SJSA1 (cell line): ENCODE measurements at regions not wholly inside any gene's neighbourhood (a gene's known extent, or its start where the extent isn't known, plus 50 kb on each side); places are given as distances from the start of the nearest gene placed in this dataset.
A peak's percentile ranks its signal among the peaks of the same experiment; 100 is the strongest.

Source experiments
- DNase-seq, 2 experiments: peaks; one replicate each; pipeline ENCODE4 v3.0.0-alpha.2; 2015 to 2020; ENCODE audit warnings: low spot score in 2 of 2, low read depth in 1 of 2
- H3K27ac ChIP-seq: fragments of 250-450 bp; sonication (Bioruptor Pico); 2 replicates; pipeline ENCODE4 v1.5.1; 2020; ENCODE audit warnings: mild to moderate bottlenecking, moderate library complexity
- H3K27me3 ChIP-seq: fragments of 250-450 bp; sonication (Bioruptor Pico); replicated peaks from 2 replicates; pipeline ENCODE4 v1.5.1; 2020; ENCODE audit warnings: mild to moderate bottlenecking, moderate library complexity
- H3K36me3 ChIP-seq: fragments of 250-450 bp; sonication (Bioruptor Pico); 2 replicates; pipeline ENCODE4 v1.5.1; 2020; ENCODE audit warnings: mild to moderate bottlenecking
- H3K4me1 ChIP-seq: fragments of 250-450 bp; sonication (Bioruptor Pico); replicated peaks from 2 replicates; pipeline ENCODE4 v1.6.1; 2021; ENCODE audit warnings: mild to moderate bottlenecking
- H3K4me3 ChIP-seq: fragments of 250-450 bp; sonication (Bioruptor Pico); 2 replicates; pipeline ENCODE4 v1.5.1; 2020; ENCODE audit warnings: mild to moderate bottlenecking
- H3K9me3 ChIP-seq: fragments of 250-450 bp; sonication (Bioruptor Pico); replicated peaks from 2 replicates; pipeline ENCODE4 v1.5.1; 2020; ENCODE audit warnings: mild to moderate bottlenecking

DNA sequence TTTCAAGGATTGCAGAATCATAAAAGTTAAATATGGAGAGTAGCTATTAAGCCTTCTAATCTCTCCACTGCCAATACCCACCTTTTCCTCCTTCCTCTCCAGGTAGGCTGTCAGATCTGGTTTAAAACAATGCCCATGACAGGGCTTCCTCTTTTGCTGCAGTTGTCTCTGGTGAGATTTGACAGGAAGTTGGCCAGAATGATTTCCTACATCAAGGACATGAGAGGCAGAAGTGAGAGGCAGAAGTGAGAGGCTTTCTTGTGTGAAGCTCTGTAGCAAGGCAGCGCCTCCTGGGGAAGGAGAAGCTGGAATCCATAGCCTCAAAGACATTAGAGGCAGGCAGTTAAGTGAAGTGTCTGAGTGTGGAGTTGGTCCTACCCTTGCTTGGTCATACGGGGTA lies 385.7 kb downstream of the HRH4 start:
- H3K27ac ChIP-seq, result no peak overlapping the region
- no peaks in the 10 kb centered on the region for H3K36me3 ChIP-seq
- no peak overlapping the region for H3K4me3 ChIP-seq
- DNase-seq, result no peak
- H3K4me1 ChIP-seq, result no peaks in the 10 kb centered on the region
- H3K27me3 ChIP-seq, result no peaks in the 10 kb centered on the region
- no peaks in the 10 kb centered on the region for H3K9me3 ChIP-seq

DNA sequence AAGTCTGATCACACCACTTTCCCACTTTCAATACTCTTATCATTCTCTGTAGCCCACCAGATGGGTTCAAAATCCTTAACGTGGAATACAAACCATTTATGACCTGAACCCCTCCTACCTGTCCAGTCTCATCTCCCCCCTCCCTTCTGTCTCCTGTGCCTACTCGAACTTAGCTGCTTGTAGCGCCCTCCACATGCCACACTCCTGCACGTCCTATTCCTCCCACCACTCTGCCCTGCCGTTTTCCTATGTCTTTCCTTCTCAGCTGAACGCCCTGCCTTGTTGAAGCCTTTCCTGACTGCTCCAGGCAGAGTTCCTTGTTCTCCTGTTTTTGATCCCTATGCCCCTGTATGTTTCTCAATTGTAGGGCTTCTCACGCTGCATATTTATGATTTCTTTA lies 390.1 kb downstream of the HRH4 start:
- Histone ChIP-seq H3K27ac (no peak overlapping the region), H3K36me3 (no peaks in the 10 kb centered on the region), H3K27me3 (no peaks in the 10 kb centered on the region)

DNA sequence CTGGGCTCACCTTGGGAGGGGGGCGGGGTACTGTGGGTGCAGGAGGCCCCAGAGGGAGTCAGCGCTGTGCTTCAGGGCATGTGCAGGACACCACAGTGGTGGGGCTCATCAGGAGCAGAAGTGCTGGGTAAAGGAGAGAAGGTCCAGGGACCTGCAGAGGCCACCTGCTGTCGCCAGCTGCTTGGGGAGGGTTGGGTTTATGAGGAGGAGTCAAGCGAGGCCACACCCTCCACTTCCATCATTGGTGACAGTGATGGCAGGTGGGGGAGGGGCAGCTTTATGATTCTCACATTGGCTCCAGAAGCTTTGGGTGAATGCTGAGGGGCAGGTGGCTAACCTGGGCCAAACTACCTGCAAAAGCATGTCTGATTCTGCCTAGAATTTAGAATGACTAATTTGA lies 392.6 kb downstream of the HRH4 start:
- no peak overlapping the region for H3K4me3 ChIP-seq
- H3K4me1 ChIP-seq, result no peaks in the 10 kb centered on the region
- no peaks in the 10 kb centered on the region for H3K27me3 ChIP-seq
- no peaks in the 10 kb centered on the region for H3K36me3 ChIP-seq
- no peaks in the 10 kb centered on the region for H3K9me3 ChIP-seq
- DNase-seq, result no peak
- no peak overlapping the region for H3K27ac ChIP-seq

More for the DNA sequence above, 390.1 kb downstream of the HRH4 start:
- no peak overlapping the region for H3K4me3 ChIP-seq
- H3K9me3 ChIP-seq, result no peaks in the 10 kb centered on the region
- DNase-seq, result no peak
- no peaks in the 10 kb centered on the region for H3K4me1 ChIP-seq

DNA sequence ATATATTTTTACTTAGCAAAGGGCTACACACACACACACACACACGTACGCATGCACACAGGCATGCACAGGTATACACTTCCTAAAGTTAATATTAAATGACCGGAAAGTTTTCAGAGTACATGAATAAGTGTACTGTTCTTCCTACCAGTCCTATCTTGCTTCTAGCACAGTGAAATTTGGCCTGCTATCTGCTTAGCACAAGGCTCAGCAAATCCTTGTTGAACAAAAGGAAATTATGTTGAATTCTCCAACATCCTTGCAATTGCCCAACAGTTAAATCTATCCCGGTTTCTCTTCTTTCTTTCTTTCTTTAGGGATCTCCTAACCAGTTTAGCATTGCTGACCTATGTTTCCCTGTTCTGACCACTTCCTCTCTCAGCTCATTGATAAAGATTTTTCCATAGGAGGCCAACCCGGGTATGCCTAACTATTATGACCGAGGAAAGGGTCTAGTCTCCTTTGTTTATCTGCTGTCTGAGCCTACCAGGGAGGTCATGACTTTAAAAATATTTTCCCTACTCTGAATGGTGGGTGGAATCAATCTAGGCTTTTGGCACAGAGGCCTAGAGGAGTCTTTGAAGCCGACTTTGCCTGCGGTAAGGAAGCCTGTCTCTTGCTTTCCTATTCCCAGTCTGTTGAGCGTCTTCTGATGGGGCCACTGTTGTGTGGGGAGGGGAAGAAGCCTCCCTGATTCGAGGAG lies 400.7 kb downstream of the HRH4 start:
- H3K27me3 ChIP-seq, result no peaks in the 10 kb centered on the region
- no peak overlapping the region for H3K27ac ChIP-seq
- DNase-seq, result no peak
- H3K4me1 ChIP-seq, result no peaks in the 10 kb centered on the region
- no peaks in the 10 kb centered on the region for H3K9me3 ChIP-seq
- H3K36me3 ChIP-seq, result no peaks in the 10 kb centered on the region
- H3K4me3 ChIP-seq, result no peak overlapping the region

DNA sequence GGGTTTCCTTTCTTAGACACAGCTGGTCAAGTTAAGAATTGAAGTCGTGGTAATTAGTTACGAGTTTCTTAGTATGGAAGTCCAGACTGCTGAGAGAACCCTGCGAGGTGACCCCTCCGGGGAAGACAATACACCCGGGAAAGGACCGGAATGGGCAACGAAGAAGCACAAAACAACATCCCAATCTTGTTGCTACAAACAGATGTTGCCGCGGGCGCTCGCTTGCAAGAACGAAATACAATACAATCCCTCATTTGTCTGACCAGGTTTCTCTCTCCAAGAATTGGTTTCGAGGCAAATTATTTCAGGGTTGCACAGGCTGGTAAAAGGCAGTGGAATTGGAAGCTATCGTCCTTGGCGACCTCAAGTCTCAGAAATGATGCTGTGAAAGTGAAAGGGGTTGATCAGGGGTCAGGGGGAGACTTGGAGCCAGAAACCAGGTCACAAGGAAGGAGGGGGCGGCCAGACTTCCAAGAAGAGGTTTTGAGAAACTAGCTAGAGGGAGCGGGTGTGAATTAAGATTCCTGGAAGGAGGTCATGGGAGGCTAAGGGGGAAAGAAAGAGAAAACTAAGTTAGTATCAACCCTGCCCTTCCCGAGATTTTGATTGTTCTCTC lies 401.9 kb downstream of the HRH4 start:
- Histone ChIP-seq H3K27me3 (no peaks in the 10 kb centered on the region), H3K4me1 (no peaks in the 10 kb centered on the region), H3K36me3 (no peaks in the 10 kb centered on the region), H3K9me3 (no peaks in the 10 kb centered on the region), H3K4me3 (no peak overlapping the region), H3K27ac (no peak overlapping the region)
- no peak for DNase-seq

DNA sequence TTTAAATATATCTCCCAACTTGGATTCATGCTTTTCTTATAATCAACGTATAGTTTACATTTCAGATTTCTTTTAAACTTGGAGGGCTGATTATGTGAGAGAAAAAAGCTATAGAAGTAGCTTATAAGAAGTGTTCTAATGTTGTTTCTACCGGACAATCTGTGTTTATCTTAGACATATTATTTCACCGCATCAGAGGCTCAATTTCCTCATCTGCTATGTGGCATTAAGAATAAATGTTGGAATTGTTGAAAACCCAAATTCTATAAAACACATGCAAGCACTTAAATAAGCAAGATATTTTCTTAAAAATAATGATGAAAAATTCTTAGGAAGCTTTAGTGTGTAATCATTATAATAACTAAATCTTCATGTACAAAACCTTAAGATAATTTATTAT lies 407.9 kb downstream of the HRH4 start:
- Histone ChIP-seq H3K27me3 (no peaks in the 10 kb centered on the region), H3K4me3 (no peak overlapping the region), H3K36me3 (no peaks in the 10 kb centered on the region), H3K27ac (no peak overlapping the region), H3K9me3 (no peaks in the 10 kb centered on the region), H3K4me1 (no peaks in the 10 kb centered on the region)
- DNase-seq, result no peak

DNA sequence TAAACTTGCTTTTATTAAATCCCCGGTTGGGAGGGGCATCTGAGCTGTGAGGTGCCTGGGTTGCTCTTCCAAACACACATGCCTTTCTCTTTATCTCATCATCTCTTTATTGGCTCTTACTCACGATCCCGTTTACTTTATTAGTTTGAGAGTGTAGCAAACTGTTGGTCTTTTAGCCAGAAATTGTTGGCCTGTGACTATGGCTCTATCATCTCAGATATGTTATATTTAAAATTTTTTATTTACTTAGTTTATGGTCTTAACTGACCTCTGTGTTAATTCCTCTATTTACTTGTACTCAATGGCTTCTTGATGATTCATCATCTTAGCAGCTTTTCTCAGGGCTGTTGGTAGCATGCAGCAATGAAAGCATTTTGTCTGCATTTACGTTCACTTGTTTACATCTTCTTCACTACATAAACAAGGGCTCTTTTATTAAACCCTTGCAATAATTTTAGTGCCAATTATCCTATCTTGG lies 408.4 kb downstream of the HRH4 start:
- no peak overlapping the region for H3K27ac ChIP-seq
- no peaks in the 10 kb centered on the region for H3K36me3 ChIP-seq
- H3K27me3 ChIP-seq, result no peaks in the 10 kb centered on the region
- no peak overlapping the region for H3K4me3 ChIP-seq
- no peaks in the 10 kb centered on the region for H3K4me1 ChIP-seq
- no peaks in the 10 kb centered on the region for H3K9me3 ChIP-seq
- DNase-seq, result peak in 1 of 2 experiments; percentile 6

DNA sequence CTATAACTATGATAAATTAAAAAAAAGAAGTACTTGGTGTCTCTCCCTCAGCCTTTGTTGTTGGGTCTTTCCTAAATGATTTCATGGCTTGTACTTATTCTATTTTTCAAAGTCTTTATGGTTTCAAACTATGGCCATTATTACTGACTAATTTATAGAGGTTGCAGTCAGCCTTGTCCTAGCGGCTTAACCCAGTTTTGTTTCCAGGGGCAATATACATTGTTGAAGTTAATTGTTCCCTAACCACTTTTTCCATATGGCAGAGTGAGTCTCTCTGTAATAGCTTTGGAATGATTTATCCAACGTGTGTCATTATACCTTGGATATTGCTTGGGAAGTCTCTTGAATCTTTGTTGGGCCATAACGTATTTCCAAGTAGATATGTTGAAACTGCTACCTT lies 408.8 kb downstream of the HRH4 start:
- no peaks in the 10 kb centered on the region for H3K4me1 ChIP-seq
- H3K27ac ChIP-seq, result no peak overlapping the region
- H3K36me3 ChIP-seq, result no peaks in the 10 kb centered on the region
- no peaks in the 10 kb centered on the region for H3K9me3 ChIP-seq
- H3K27me3 ChIP-seq, result no peaks in the 10 kb centered on the region
- H3K4me3 ChIP-seq, result no peak overlapping the region
- DNase-seq, result no peak

DNA sequence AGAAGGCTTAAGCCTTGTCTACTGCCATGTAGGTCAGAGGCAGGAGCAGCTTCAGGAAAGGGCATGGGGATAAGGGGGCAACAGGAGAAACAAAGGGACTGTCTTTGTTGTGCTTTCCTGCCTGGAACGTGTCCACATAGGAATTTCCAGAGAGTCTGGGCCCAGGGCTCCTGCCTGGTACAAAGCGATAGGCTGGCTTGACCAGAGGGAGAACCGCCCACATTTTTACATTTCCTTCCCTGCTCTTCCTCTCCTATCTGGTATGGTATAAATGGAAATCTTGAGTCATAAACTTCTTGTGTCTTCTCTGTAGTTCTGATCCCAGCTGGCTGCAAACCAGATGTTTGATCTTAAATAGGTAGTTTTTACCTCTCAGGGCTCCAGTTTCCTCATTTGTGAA lies 414.8 kb downstream of the HRH4 start:
- H3K4me3 ChIP-seq, result no peak overlapping the region
- no peak overlapping the region for H3K27ac ChIP-seq
- no peaks in the 10 kb centered on the region for H3K36me3 ChIP-seq
- H3K4me1 ChIP-seq, result no peaks in the 10 kb centered on the region
- DNase-seq, result no peak
- no peaks in the 10 kb centered on the region for H3K9me3 ChIP-seq
- no peaks in the 10 kb centered on the region for H3K27me3 ChIP-seq

DNA sequence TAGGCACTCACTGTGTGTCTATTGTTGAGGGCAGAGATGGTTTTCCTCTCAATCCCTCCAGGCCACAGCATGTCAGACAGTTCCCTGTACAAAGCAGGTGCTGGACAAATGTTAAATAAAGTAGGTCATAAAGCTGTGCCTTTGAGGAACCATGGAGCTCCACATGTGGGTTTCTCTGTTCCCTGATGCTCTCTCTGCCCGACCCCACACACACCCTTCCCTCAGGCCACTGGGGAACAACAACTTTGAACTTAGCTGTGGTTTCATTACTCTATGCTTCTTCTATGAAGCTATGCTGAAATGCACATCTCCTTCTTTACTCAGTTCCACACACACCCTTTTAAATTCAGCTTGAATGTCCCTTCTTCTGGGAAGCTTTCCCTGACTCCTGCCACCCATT lies 415.3 kb downstream of the HRH4 start:
- Histone ChIP-seq H3K36me3 (no peaks in the 10 kb centered on the region), H3K4me1 (no peaks in the 10 kb centered on the region), H3K9me3 (no peaks in the 10 kb centered on the region), H3K27me3 (no peaks in the 10 kb centered on the region), H3K27ac (no peak overlapping the region), H3K4me3 (no peak overlapping the region)
- no peak for DNase-seq

DNA sequence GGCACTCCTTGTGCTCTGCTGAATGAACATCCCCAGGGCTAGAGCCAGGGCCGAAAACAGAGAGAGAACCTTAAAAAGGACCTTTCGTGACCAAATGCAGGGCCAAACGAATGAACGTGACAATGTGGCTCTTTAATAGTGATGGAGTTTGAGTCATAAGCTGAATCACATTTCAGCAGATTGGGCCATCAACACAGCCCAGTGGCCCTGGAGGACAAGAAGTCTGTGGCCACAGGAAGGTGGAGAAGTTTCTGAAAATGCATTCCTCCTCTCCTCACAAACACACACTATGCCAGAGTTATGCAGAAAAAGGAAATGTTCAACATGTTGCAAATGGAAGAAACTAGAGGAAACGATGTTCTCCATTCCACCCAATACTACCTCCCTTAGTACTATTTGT lies 415.8 kb downstream of the HRH4 start:
- no peak for DNase-seq
- Histone ChIP-seq H3K36me3 (no peaks in the 10 kb centered on the region), H3K27ac (no peak overlapping the region), H3K27me3 (no peaks in the 10 kb centered on the region), H3K4me1 (no peaks in the 10 kb centered on the region), H3K9me3 (no peaks in the 10 kb centered on the region), H3K4me3 (no peak overlapping the region)

DNA sequence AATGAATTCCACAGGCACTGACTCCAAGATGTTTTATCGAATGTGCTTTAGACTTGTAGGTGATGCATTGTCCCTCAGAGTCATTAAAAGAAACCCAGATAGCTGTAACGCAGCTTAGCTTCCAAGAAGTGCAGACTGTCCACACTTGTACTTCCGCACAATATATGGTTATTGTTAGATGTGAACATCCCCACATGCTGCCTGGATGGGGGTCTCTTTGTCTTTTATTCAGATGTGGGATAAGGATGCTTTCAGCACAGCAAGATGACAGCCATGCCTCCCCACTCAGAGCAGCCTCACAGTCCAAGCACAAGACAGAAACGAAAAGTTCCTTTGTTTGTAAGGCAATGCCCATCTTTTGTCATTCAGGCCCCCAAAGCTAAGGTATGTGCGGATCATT lies 416.6 kb downstream of the HRH4 start:
- no peak overlapping the region for H3K4me3 ChIP-seq
- no peaks in the 10 kb centered on the region for H3K4me1 ChIP-seq
- no peaks in the 10 kb centered on the region for H3K9me3 ChIP-seq
- DNase-seq, result no peak
- no peak overlapping the region for H3K27ac ChIP-seq
- no peaks in the 10 kb centered on the region for H3K27me3 ChIP-seq
- no peaks in the 10 kb centered on the region for H3K36me3 ChIP-seq

DNA sequence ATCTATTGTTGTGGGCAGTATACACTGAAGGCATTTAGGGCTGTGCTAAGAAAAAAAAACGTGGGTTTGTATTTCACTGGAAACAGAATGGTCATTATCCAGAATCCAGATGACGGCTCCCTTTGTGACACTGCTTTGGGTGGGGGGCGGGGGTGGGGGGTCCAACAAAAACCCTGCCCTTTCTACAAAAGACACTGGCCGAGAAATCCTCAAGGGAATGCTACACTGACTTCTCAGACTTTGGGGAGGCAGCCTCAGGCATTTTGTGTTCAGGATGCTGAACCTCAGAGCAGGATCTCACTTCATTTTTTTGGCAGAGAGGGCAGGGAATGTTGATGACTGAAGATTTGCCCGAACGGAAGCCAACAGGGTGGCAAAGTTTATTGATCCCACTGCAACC lies 417.1 kb downstream of the HRH4 start:
- no peak for DNase-seq
- no peaks in the 10 kb centered on the region for H3K4me1 ChIP-seq
- H3K36me3 ChIP-seq, result no peaks in the 10 kb centered on the region
- no peaks in the 10 kb centered on the region for H3K27me3 ChIP-seq
- no peaks in the 10 kb centered on the region for H3K9me3 ChIP-seq
- no peak overlapping the region for H3K4me3 ChIP-seq
- no peak overlapping the region for H3K27ac ChIP-seq

DNA sequence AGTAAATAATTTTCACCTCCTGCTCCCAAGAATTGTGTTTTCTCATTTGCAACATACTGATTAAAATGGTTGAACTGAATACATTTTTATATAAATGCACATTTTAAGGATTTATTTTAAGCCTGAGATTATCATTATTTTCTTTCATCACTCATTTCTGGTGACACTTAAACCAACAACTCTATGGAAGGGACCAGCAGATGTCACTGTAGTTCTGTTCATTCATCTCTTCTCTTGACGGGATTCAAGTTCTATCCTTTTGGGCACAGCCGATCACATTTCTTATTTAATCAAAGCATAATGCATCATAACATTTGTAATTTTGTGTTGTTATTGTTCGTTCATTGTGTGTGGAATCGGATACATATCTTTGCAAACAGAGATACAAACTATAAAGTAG lies 417.9 kb downstream of the HRH4 start:
- DNase-seq, result peak in 1 of 2 experiments; percentile 2
- H3K36me3 ChIP-seq, result no peaks in the 10 kb centered on the region

DNA sequence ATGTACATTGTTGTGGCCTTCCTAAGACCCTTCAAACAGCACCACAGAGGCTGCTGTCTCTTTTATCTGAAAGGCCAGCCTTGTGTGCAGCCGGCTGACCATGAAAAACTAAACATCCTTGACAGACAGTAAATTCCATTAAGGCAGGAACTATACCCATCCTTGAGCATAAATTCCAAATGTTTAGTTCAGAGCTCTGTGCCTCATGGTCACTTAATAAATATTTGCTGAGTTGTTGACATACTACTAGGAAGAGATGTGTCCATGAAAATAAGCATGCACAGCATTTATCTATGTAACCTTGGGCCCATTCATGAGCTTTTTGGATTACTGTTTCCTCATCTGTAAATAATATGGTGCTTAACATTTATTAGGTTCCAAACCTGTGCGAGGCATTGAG lies 424.8 kb downstream of the HRH4 start:
- Histone ChIP-seq H3K9me3 (no peaks in the 10 kb centered on the region), H3K4me1 (no peaks in the 10 kb centered on the region), H3K36me3 (no peaks in the 10 kb centered on the region), H3K27me3 (no peaks in the 10 kb centered on the region), H3K27ac (no peak overlapping the region), H3K4me3 (no peak overlapping the region)
- no peak for DNase-seq

More for the DNA sequence above, 417.9 kb downstream of the HRH4 start:
- Histone ChIP-seq H3K4me1 (no peaks in the 10 kb centered on the region), H3K27ac (no peak overlapping the region), H3K27me3 (no peaks in the 10 kb centered on the region), H3K9me3 (no peaks in the 10 kb centered on the region), H3K4me3 (no peak overlapping the region)
